Heart left ventricle (tissue), 16 donors: ENCODE measurements at regions not wholly inside any gene's neighbourhood (a gene's known extent, or its start where the extent isn't known, plus 50 kb on each side); places are given as distances from the start of the nearest gene placed in this dataset.

Source experiments
- ATAC-seq, 4 donors: fragments of 200-7000 bp; cut with Tn5 transposase; one replicate each; pipeline ENCODE4 v1.9.1; 2020 to 2022; ENCODE audit warnings: moderate library complexity in 4 of 4, mild to moderate bottlenecking in 3 of 4, moderate number of reproducible peaks in 1 of 4
- DNase-seq, 5 donors: peaks; one replicate each; pipeline ENCODE4 v3.0.0-alpha.2; 2020
- H3K27ac ChIP-seq, 12 donors: fragments of 200-600 bp; sonication (generic) in 4 of 12; one replicate each; pipeline versions ENCODE4 v1.5.0 to v1.8.0; 2016 to 2022; ENCODE audit warnings: mild to moderate bottlenecking in 2 of 12
- H3K27me3 ChIP-seq, 9 donors: fragments of 200-600 bp; sonication (generic) in 2 of 9; one replicate each; pipeline versions ENCODE4 v1.5.1 to v1.8.0; 2016 to 2022; ENCODE audit warnings: mild to moderate bottlenecking in 3 of 9
- H3K36me3 ChIP-seq, 9 donors: fragments of 200-600 bp; sonication (generic) in 2 of 9; one replicate each; pipeline versions ENCODE4 v1.5.0 to v1.8.0; 2018 to 2022; ENCODE audit warnings: mild to moderate bottlenecking in 2 of 9
- H3K4me1 ChIP-seq, 12 donors: fragments of 200-600 bp; sonication (generic) in 4 of 12; one replicate each; pipeline versions ENCODE4 v1.5.0 to v1.8.0; 2016 to 2022; ENCODE audit warnings: mild to moderate bottlenecking in 3 of 12
- H3K4me3 ChIP-seq, 12 donors: fragments of 200-600 bp; sonication (generic) in 4 of 12; one replicate each; pipeline versions ENCODE4 v1.5.0 to v1.8.0; 2017 to 2022; ENCODE audit warnings: mild to moderate bottlenecking in 9 of 12, moderate library complexity in 4 of 12
- H3K9me3 ChIP-seq, 12 donors: fragments of 200-600 bp; sonication (generic) in 4 of 12; one replicate each; pipeline versions ENCODE4 v1.5.0 to v1.8.0; 2016 to 2022; ENCODE audit warnings: mild to moderate bottlenecking in 1 of 12
- POLR2A ChIP-seq, 2 donors: fragments of 450-650 bp; IDR thresholded peaks; one replicate each; pipeline ENCODE4 v1.6.1; 2017; ENCODE audit warnings: antibody characterized with exemption in 2 of 2, mild to moderate bottlenecking in 2 of 2, moderate library complexity in 2 of 2
- WGBS, 4 donors: extraction: QIAGEN DNeasy Blood & Tissue Kit in 2 of 4; methylation state at CpG; one replicate each; pipeline versions ENCODE4 v1.1.5 to v1.1.7; 2013 to 2018; 5-methylcytosine and 5-hydroxymethylcytosine counted together
- intact Hi-C, 10 donors: fragments of 100-400 bp; cut with DNase I; formaldehyde crosslinking; loops; one replicate each; pipeline versions ENCODE4 v1.11.1 to v1.14.2; 2022
- TF ChIP-seq, protein P1 (sequence below), 12 donors: fragments of 200-600 bp; sonication (generic) in 4 of 12; IDR thresholded peaks; one replicate each; pipeline versions ENCODE4 v1.5.0 to v1.8.0; 2018 to 2022; ENCODE audit warnings: antibody characterized with exemption in 12 of 12, mild to moderate bottlenecking in 5 of 12
- donor health status: ischemic (EF 13 %, LVEDD 7.1; RV severe dilation, severe dysfunction).
- donor health status: healthy with polysubstance abuse.
- donor health status: DM: no; HTN: yes; CAD: no.
- donor health status: DM: no; HTN: no; CAD: no.
- donor health status: ischemic (EF 25% LVEDD 6.9; RV normal size, moderate dysfunction).
- donor health status: ischemic (EF 25% LVEDD 5.7; RV mildly dilated, moderate dysfunction).
- donor health status: healthy.
- donor health status: DM: yes; HTN: yes; CAD: no.
- donor health status: ischemic (EF 35%, LVEDD 5.7; RV mildly dilated, moderate dysfunction).
- donor health status: nonischemic (EF 11% LVEDD 7.7; RV severe dilation, severe dysfunction).
- donor health status: DM: yes; HTN: yes; CAD: no.
- donor health status: PGD.
- donor health status: ischemic (EF 29% LVEDD 5.4; RV normal size, mild dysfunction).
- donor health status: nonischemic (EF 23%, LVEDD 6.1; RV moderate dilation, normal function).

DNA sequence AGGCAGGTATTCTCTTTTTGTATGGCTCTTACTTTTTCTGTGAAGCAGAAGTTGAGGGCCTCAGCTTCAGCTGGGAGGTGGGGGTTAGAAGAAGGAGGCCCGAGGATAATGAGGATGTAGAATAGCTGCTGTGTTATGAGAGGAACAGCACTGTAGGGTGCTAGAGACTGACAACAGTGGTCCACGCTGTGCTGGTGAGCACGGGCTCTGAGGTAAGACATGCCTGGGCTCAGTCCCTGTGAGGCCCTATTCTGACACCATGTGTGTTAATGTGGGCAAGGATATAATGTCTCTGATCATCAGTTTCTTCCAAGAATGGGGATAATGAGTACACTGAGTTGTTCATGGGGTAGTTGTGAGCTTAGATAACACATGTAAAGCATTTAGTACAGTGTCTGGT lies 55.3 kb upstream of the SFRP2 start:
- TF ChIP-seq, protein P1, sequence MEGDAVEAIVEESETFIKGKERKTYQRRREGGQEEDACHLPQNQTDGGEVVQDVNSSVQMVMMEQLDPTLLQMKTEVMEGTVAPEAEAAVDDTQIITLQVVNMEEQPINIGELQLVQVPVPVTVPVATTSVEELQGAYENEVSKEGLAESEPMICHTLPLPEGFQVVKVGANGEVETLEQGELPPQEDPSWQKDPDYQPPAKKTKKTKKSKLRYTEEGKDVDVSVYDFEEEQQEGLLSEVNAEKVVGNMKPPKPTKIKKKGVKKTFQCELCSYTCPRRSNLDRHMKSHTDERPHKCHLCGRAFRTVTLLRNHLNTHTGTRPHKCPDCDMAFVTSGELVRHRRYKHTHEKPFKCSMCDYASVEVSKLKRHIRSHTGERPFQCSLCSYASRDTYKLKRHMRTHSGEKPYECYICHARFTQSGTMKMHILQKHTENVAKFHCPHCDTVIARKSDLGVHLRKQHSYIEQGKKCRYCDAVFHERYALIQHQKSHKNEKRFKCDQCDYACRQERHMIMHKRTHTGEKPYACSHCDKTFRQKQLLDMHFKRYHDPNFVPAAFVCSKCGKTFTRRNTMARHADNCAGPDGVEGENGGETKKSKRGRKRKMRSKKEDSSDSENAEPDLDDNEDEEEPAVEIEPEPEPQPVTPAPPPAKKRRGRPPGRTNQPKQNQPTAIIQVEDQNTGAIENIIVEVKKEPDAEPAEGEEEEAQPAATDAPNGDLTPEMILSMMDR (IDR thresholded peaks at IDR 0.05) = no peak
- no peak for TF ChIP-seq POLR2A (IDR thresholded peaks at IDR 0.05)
- WGBS, 4 donors = 58 to 76% (median 66%) methylated on average over 3 of the region's 3 CpGs
- Histone ChIP-seq H3K4me3 (no peak overlapping the region), H3K9me3 (peaks cover 0 to 10% (median 0%) of the 10 kb centered on the region in 12 donors), H3K27ac (no peak overlapping the region), H3K4me1 (no peaks in the 10 kb centered on the region), H3K27me3 (no peaks in the 10 kb centered on the region), H3K36me3 (no peaks in the 10 kb centered on the region)
- intact Hi-C loops = no loop called here
- ATAC-seq (no peak), DNase-seq (no peak)
